Uterus (tissue), 3 donors: ENCODE measurements at regions not wholly inside any gene's neighbourhood (a gene's known extent, or its start where the extent isn't known, plus 50 kb on each side); places are given as distances from the start of the nearest gene placed in this dataset.

ENCODE experiments used
- DNase-seq, 2 donors: peaks; one replicate each; pipeline ENCODE4 v3.0.0-alpha.2; 2019 to 2020
- H3K27ac ChIP-seq, 2 donors: fragments of 200-600 bp; sonication (generic); 1 replicate in 1 of 2; 2 replicates in 1 of 2; pipeline ENCODE4 v1.5.1; 2016 to 2018
- H3K27me3 ChIP-seq, 2 donors: fragments of 200-600 bp; sonication (generic); one replicate each; pipeline ENCODE4 v1.5.1; 2018 to 2019; ENCODE audit warnings: control low read depth in 1 of 2
- H3K36me3 ChIP-seq, 2 donors: fragments of 200-600 bp; sonication (generic); one replicate each; pipeline ENCODE4 v1.5.1; 2019; ENCODE audit warnings: control low read depth in 1 of 2
- H3K4me1 ChIP-seq, 2 donors: fragments of 200-600 bp; sonication (generic); one replicate each; pipeline ENCODE4 v1.5.1; 2018 to 2019; ENCODE audit warnings: control low read depth in 1 of 2
- H3K4me3 ChIP-seq, 2 donors: fragments of 200-600 bp; sonication (generic); 1 replicate in 1 of 2; 2 replicates in 1 of 2; pipeline ENCODE4 v1.5.1; 2018 to 2019; ENCODE audit warnings: mild to moderate bottlenecking in 1 of 2
- H3K9me3 ChIP-seq, 2 donors: fragments of 200-600 bp; sonication (generic); one replicate each; pipeline ENCODE4 v1.5.1; 2019; ENCODE audit warnings: control low read depth in 1 of 2
- CTCF ChIP-seq, 4 experiments: fragments of 200-600 bp in 2 of 4; fragments of 450-650 bp in 2 of 4; sonication (generic) in 2 of 4; IDR thresholded peaks; one replicate each; pipeline ENCODE4 v1.5.1; 2016 to 2019; ENCODE audit warnings: antibody characterized with exemption in 4 of 4, mild to moderate bottlenecking in 2 of 4, moderate library complexity in 1 of 4
- POLR2A ChIP-seq, 2 donors: fragments of 450-650 bp; IDR thresholded peaks; one replicate each; pipeline ENCODE4 v1.6.1; 2016; ENCODE audit warnings: antibody characterized with exemption in 2 of 2, mild to moderate bottlenecking in 1 of 2, moderate library complexity in 1 of 2
- intact Hi-C: fragments of 100-400 bp; cut with DNase I; formaldehyde crosslinking; loops from one replicate; pipeline ENCODE4 v1.15.1; 2023; ENCODE audit warnings: low total_unique reads
- donor health status: DM: yes; HTN: yes; CAD: no.

- intact Hi-C loops, result no loop called here
- H3K4me1 ChIP-seq, result peaks cover 0 to 5% of the 10 kb centered on the region in 2 donors
- H3K9me3 ChIP-seq, result no peaks in the 10 kb centered on the region
- no peak for DNase-seq
- H3K27me3 ChIP-seq, result no peaks in the 10 kb centered on the region
- H3K36me3 ChIP-seq, result no peaks in the 10 kb centered on the region
- TF ChIP-seq CTCF (IDR thresholded peaks at IDR 0.05) (no peak), POLR2A (IDR thresholded peaks at IDR 0.05) (no peak)
- H3K27ac ChIP-seq, result no peak overlapping the region
- no peak overlapping the region for H3K4me3 ChIP-seq
These were observed 568.6 kb downstream of the ETNK1 start for GRCh38 chr12:23193552-23193951.

GRCh38 chr12:23197266-23197665 is 572.3 kb downstream of the ETNK1 start:
- no peak overlapping the region for H3K4me3 ChIP-seq
- intact Hi-C loops, result no loop called here

DNA sequence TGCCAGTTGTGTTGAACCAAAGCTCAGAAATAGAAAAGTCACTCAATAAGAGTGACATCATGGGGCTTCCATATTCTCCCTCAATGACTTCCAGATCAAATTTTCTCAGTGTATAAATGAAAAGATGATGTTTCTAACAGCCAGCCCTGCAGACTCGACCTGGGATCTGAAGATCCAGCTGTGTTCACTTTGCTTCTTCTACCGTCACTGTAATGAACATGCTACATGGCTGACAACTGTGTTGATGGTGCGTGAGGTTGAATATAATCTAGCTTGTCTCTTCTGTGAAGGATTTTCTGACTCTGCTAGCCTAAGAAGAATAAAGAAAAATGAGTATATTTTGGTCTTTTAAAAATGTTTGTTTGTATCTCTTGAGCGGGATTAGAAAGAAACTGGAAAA is 577.8 kb downstream of the ETNK1 start:
- H3K9me3 ChIP-seq, result no peaks in the 10 kb centered on the region
- no peaks in the 10 kb centered on the region for H3K27me3 ChIP-seq
- peaks cover 0 to 5% of the 10 kb centered on the region in 2 donors for H3K4me1 ChIP-seq
- H3K4me3 ChIP-seq, result no peak overlapping the region
- no peaks in the 10 kb centered on the region for H3K36me3 ChIP-seq
- intact Hi-C loops, result no loop called here
- TF ChIP-seq POLR2A (IDR thresholded peaks at IDR 0.05) (no peak), CTCF (IDR thresholded peaks at IDR 0.05) (no peak)
- DNase-seq, result no peak
- H3K27ac ChIP-seq, result no peak overlapping the region

More at GRCh38 chr12:23197266-23197665, 572.3 kb downstream of the ETNK1 start:
- TF ChIP-seq CTCF (IDR thresholded peaks at IDR 0.05) (no peak), POLR2A (IDR thresholded peaks at IDR 0.05) (no peak)
- no peaks in the 10 kb centered on the region for H3K36me3 ChIP-seq
- H3K27me3 ChIP-seq, result no peaks in the 10 kb centered on the region
- H3K4me1 ChIP-seq, result peaks cover 0 to 5% of the 10 kb centered on the region in 2 donors
- DNase-seq, result no peak
- H3K9me3 ChIP-seq, result no peaks in the 10 kb centered on the region
- H3K27ac ChIP-seq, result peak overlapping the region; percentile 56 to 76

DNA sequence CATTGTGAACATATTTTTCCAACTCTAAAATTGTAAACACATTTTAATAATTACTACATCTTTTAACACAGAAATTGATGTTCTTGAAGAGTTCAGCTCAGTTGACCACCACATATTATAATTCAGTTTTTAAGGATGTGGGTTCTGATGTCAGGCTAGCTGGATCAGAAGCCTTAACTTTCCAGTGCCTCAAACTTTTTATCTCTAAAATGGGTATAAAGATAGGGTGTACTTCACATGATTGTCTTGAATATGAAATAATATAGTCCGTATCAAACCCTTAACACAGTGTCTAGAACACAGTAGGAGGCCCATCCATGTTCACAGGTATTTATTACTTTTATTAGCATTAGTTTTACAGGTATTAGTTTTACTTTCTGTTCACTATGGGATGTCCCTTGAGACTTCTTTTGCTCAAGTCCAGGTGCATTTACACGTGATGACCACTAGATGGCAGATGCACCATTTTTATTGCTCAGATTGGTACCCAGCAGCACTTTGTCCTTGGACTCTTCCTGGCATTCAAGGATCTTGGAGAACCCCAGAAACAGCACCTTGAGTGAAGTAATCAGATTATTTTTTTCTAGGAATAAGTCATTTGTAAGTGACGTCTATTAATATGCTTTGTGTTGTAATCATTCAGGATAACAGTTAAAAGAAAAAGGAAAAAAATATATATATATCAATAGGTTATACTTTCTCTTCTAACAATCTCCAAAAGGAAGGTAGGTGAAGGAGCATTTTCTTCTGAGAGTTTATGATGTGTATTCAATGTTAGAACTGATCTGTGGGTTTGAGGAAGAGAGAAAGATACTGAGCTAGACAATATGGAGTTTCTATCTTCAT is 580.2 kb downstream of the ETNK1 start:
- no peak for DNase-seq

More for the DNA sequence above, 580.2 kb downstream of the ETNK1 start:
- Histone ChIP-seq H3K4me3 (no peak overlapping the region), H3K4me1 (no peaks in the 10 kb centered on the region), H3K27ac (no peak overlapping the region), H3K36me3 (no peaks in the 10 kb centered on the region), H3K9me3 (no peaks in the 10 kb centered on the region), H3K27me3 (no peaks in the 10 kb centered on the region)
- intact Hi-C loops, result no loop called here
- TF ChIP-seq POLR2A (IDR thresholded peaks at IDR 0.05), result no peak
- peak; percentile 74 to 88 (median 84) for TF ChIP-seq CTCF (IDR thresholded peaks at IDR 0.05)
